Neural cell (in vitro differentiated cells): ENCODE measurements at regions not wholly inside any gene's neighbourhood (a gene's known extent, or its start where the extent isn't known, plus 50 kb on each side); places are given as distances from the start of the nearest gene placed in this dataset.

Experiments
- H2AFZ ChIP-seq: fragments of 200-600, 300-800 bp; sonication (generic), shearing (Covaris generic); 2 replicates; pipeline ENCODE4 v1.6.0; 2014; ENCODE audit warnings: low read depth, mild to moderate bottlenecking, antibody characterized with exemption, low read length, moderate library complexity
- H3F3A ChIP-seq: fragments of 200-600 bp; shearing (Covaris generic); 2 replicates; pipeline ENCODE4 v1.6.1; 2016; ENCODE audit warnings: mild to moderate bottlenecking, moderate library complexity, mixed read lengths, antibody characterized with exemption, low read length; ENCODE audit not compliant: insufficient read depth, poor library complexity, severe bottlenecking
- H3K27ac ChIP-seq: fragments of 200-600, 300-800 bp; sonication (generic), shearing (Covaris generic); 2 replicates; pipeline ENCODE4 v1.5.1; 2014; ENCODE audit warnings: mild to moderate bottlenecking, low read length, moderate library complexity
- H3K27me3 ChIP-seq: fragments of 300-800, 200-600 bp; sonication (generic), shearing (Covaris generic); 2 replicates; pipeline ENCODE4 v1.6.0; 2014; ENCODE audit warnings: mild to moderate bottlenecking, low read depth, low read length, moderate library complexity; ENCODE audit not compliant: insufficient read depth
- H3K36me3 ChIP-seq: fragments of 300-800, 200-600 bp; sonication (generic), shearing (Covaris generic); 2 replicates; pipeline ENCODE4 v1.5.1; 2014; ENCODE audit warnings: mild to moderate bottlenecking, antibody characterized with exemption, low read length, moderate library complexity; ENCODE audit not compliant: insufficient read depth
- H3K4me2 ChIP-seq: fragments of 300-800, 200-600 bp; sonication (generic), shearing (Covaris generic); 2 replicates; pipeline ENCODE4 v1.6.0; 2014; ENCODE audit warnings: mild to moderate bottlenecking, low read length
- H3K4me3 ChIP-seq: fragments of 300-800, 200-600 bp; sonication (generic), shearing (Covaris generic); 2 replicates; pipeline ENCODE4 v1.5.1; 2014; ENCODE audit warnings: mild to moderate bottlenecking, low read length, moderate library complexity
- H3K79me2 ChIP-seq: fragments of 200-600 bp; shearing (Covaris generic); replicated peaks from 2 replicates; pipeline ENCODE4 v1.6.0; 2014; ENCODE audit warnings: mild to moderate bottlenecking, low read length, moderate library complexity; ENCODE audit not compliant: insufficient read depth
- H3K9ac ChIP-seq: fragments of 300-800, 200-600 bp; sonication (generic), shearing (Covaris generic); 2 replicates; pipeline ENCODE4 v1.6.1; 2016; ENCODE audit warnings: mild to moderate bottlenecking, low read length, mixed read lengths
- H3K9me2 ChIP-seq: fragments of 200-600 bp; shearing (Covaris generic); 2 replicates; pipeline ENCODE4 v1.6.1; 2016; ENCODE audit warnings: mild to moderate bottlenecking, low read length, mixed read lengths; ENCODE audit not compliant: insufficient read depth
- H3K9me3 ChIP-seq: fragments of 200-600, 300-800 bp; sonication (generic), shearing (Covaris generic); 2 replicates; pipeline ENCODE4 v1.6.1; 2016; ENCODE audit warnings: mild to moderate bottlenecking, mixed run types, low read length, moderate library complexity, mixed read lengths
- H4K20me1 ChIP-seq: fragments of 200-600 bp; shearing (Covaris generic); 2 replicates; pipeline ENCODE4 v1.6.1; 2016; ENCODE audit warnings: mild to moderate bottlenecking, mixed run types; ENCODE audit not compliant: insufficient read depth
- EP300 ChIP-seq: fragments of 450-650 bp; conservative IDR thresholded peaks from 2 replicates; pipeline ENCODE4 v1.6.1; 2014; ENCODE audit warnings: antibody characterized with exemption, mild to moderate bottlenecking, moderate library complexity; ENCODE audit not compliant: poor library complexity, severe bottlenecking
- EZH2 ChIP-seq: fragments of 200-600, 300-800 bp; shearing (Covaris generic), sonication (generic); IDR thresholded peaks from 2 replicates; pipeline ENCODE4 v1.6.1; 2014; ENCODE audit warnings: antibody characterized with exemption, low read length, borderline replicate concordance, mild to moderate bottlenecking; ENCODE audit not compliant: insufficient read depth, poor library complexity, severe bottlenecking
- MXI1 ChIP-seq: fragments of 450-650 bp; conservative IDR thresholded peaks from 2 replicates; pipeline ENCODE4 v1.6.1; 2014; ENCODE audit warnings: antibody characterized with exemption, mild to moderate bottlenecking; ENCODE audit not compliant: poor library complexity, severe bottlenecking
- POLR2AphosphoS5 ChIP-seq: IDR thresholded peaks from 2 replicates; pipeline ENCODE4 v1.6.1; 2012
- RAD21 ChIP-seq: fragments of 450-650 bp; conservative IDR thresholded peaks from 2 replicates; pipeline ENCODE4 v1.6.1; 2014; ENCODE audit warnings: antibody characterized with exemption, mild to moderate bottlenecking, moderate library complexity
- REST ChIP-seq: IDR thresholded peaks from 2 replicates; pipeline ENCODE4 v1.6.1; 2012; ENCODE audit warnings: borderline replicate concordance
- SMC3 ChIP-seq: fragments of 450-650 bp; conservative IDR thresholded peaks from 2 replicates; pipeline ENCODE4 v1.6.1; 2014; ENCODE audit warnings: antibody characterized with exemption, mild to moderate bottlenecking, moderate library complexity; ENCODE audit not compliant: poor library complexity
- TAF1 ChIP-seq: IDR thresholded peaks from 2 replicates; pipeline ENCODE4 v1.6.1; 2012; ENCODE audit warnings: low read depth
- TF ChIP-seq, protein P1 (sequence below): fragments of 450-650 bp; IDR thresholded peaks from 2 replicates; pipeline ENCODE4 v1.5.1; 2014; ENCODE audit warnings: antibody characterized with exemption, mild to moderate bottlenecking, moderate library complexity; ENCODE audit not compliant: poor library complexity, severe bottlenecking

DNA sequence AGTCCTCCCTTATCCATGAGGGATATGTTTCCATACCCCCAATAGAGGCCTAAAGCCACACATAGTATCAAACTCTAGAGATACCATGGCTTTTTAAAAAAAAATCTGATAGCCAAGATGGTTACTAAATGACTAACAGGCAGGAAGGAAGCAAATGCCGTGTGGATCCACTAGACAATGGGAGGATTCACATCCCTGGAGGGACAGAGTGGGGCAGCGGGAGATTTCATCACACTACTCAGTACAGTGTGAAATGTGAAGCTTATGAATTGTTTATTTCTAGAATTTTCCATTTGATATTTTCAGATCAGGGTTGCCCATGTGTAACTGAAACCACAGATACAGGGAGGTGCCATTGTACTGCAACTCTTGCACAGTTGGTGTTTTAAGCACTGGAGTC lies 826.6 kb downstream of the SQOR start:
- Histone ChIP-seq H3K79me2 (no peaks in the 10 kb centered on the region), H3K36me3 (no peaks in the 10 kb centered on the region), H3K9me3 (no peaks in the 10 kb centered on the region), H3K9me2 (no peaks in the 10 kb centered on the region), H3K4me3 (no peak overlapping the region), H3K27ac (no peak overlapping the region), H3F3A (no peaks in the 10 kb centered on the region), H3K27me3 (no peaks in the 10 kb centered on the region), H2AFZ (no peak overlapping the region), H4K20me1 (no peaks in the 10 kb centered on the region), H3K9ac (no peak overlapping the region), H3K4me2 (no peak overlapping the region)
- no peak for TF ChIP-seq MXI1
- no peak for TF ChIP-seq EP300
- TF ChIP-seq EZH2, result no peak
- TF ChIP-seq REST, result no peak
- TF ChIP-seq TAF1, result no peak
- no peak for TF ChIP-seq RAD21
- no peak for TF ChIP-seq POLR2AphosphoS5
- TF ChIP-seq, protein P1, sequence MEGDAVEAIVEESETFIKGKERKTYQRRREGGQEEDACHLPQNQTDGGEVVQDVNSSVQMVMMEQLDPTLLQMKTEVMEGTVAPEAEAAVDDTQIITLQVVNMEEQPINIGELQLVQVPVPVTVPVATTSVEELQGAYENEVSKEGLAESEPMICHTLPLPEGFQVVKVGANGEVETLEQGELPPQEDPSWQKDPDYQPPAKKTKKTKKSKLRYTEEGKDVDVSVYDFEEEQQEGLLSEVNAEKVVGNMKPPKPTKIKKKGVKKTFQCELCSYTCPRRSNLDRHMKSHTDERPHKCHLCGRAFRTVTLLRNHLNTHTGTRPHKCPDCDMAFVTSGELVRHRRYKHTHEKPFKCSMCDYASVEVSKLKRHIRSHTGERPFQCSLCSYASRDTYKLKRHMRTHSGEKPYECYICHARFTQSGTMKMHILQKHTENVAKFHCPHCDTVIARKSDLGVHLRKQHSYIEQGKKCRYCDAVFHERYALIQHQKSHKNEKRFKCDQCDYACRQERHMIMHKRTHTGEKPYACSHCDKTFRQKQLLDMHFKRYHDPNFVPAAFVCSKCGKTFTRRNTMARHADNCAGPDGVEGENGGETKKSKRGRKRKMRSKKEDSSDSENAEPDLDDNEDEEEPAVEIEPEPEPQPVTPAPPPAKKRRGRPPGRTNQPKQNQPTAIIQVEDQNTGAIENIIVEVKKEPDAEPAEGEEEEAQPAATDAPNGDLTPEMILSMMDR, result no peak
- TF ChIP-seq SMC3, result no peak

DNA sequence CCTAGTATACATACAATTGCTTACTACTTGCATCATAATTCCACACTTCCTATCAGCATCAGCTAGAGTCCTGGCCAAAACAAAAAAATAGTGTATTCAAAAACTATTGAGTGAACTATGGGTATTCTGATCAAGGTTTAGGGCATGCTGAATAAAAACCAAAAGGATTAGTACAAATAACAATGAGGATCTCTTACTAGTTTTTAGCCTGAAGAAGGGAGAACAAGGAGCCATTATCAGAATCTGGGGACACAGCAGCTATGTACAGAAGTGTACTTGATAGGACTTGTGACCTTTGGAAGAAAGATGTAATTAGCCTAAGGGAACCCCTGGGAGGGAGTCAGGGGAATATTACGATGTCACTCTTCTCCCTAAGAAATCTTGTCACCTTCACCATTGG lies 832.2 kb downstream of the SQOR start:
- no peak overlapping the region for H3K9ac ChIP-seq
- no peaks in the 10 kb centered on the region for H3F3A ChIP-seq
- H3K79me2 ChIP-seq, result no peaks in the 10 kb centered on the region
- no peaks in the 10 kb centered on the region for H3K36me3 ChIP-seq
- H3K9me3 ChIP-seq, result no peaks in the 10 kb centered on the region
- no peak overlapping the region for H3K4me3 ChIP-seq
- H2AFZ ChIP-seq, result no peak overlapping the region
- no peaks in the 10 kb centered on the region for H4K20me1 ChIP-seq
- H3K27me3 ChIP-seq, result no peaks in the 10 kb centered on the region
- no peak overlapping the region for H3K27ac ChIP-seq
- no peak for TF ChIP-seq TAF1
- no peak for TF ChIP-seq POLR2AphosphoS5
- no peak for TF ChIP-seq RAD21
- no peak for TF ChIP-seq EZH2
- TF ChIP-seq, protein P1, result no peak
- TF ChIP-seq REST, result no peak
- TF ChIP-seq EP300, result no peak
- TF ChIP-seq MXI1, result no peak
- no peak for TF ChIP-seq SMC3
- H3K9me2 ChIP-seq, result no peaks in the 10 kb centered on the region
- no peak overlapping the region for H3K4me2 ChIP-seq
